Testis (tissue), 2 donors: ENCODE measurements at regions not wholly inside any gene's neighbourhood (a gene's known extent, or its start where the extent isn't known, plus 50 kb on each side); places are given as distances from the start of the nearest gene placed in this dataset.
"Not testable (repeated sequence)": the region's sequence is repeated elsewhere in the genome, so short reads cannot be mapped to it uniquely, and the experiment has no call there.

Source experiments
- DNase-seq: peaks from one replicate; pipeline ENCODE4 v3.0.0-alpha.2; 2019
- H3K27ac ChIP-seq, 2 donors: fragments of 200-600 bp; sonication (generic); one replicate each; pipeline ENCODE4 v1.5.1; 2019
- H3K27me3 ChIP-seq: fragments of 200-600 bp; sonication (generic); one replicate; pipeline ENCODE4 v1.5.1; 2019
- H3K36me3 ChIP-seq: fragments of 200-600 bp; sonication (generic); one replicate; pipeline ENCODE4 v1.5.1; 2017; ENCODE audit warnings: low read depth; ENCODE audit errors: missing control alignments
- H3K4me1 ChIP-seq: fragments of 200-600 bp; sonication (generic); one replicate; pipeline ENCODE4 v1.5.1; 2019
- H3K4me3 ChIP-seq, 2 donors: fragments of 200-600 bp; sonication (generic); one replicate each; pipeline ENCODE4 v1.5.1; 2017 to 2019
- H3K9me3 ChIP-seq: fragments of 200-600 bp; sonication (generic); one replicate; pipeline ENCODE4 v1.5.1; 2017
- POLR2A ChIP-seq: fragments of 450-650 bp; IDR thresholded peaks from one replicate; pipeline ENCODE4 v1.6.1; 2017; ENCODE audit warnings: antibody characterized with exemption, mild to moderate bottlenecking, moderate library complexity
- WGBS, 2 donors: methylation state at CpG; one replicate each; pipeline ENCODE4 v1.1.5; 2018; 5-methylcytosine and 5-hydroxymethylcytosine counted together
- intact Hi-C: fragments of 100-400 bp; cut with DNase I; formaldehyde crosslinking; loops from one replicate; pipeline ENCODE4 v1.15.1; 2023; ENCODE audit warnings: low total_unique reads
- TF ChIP-seq, protein P1 (sequence below), 3 experiments: fragments of 450-650 bp in 2 of 3; fragments of 200-600 bp in 1 of 3; sonication (generic) in 1 of 3; IDR thresholded peaks; one replicate each; pipeline ENCODE4 v1.5.1; 2016 to 2019; ENCODE audit warnings: antibody characterized with exemption in 3 of 3, mild to moderate bottlenecking in 2 of 3, moderate library complexity in 1 of 3

DNA sequence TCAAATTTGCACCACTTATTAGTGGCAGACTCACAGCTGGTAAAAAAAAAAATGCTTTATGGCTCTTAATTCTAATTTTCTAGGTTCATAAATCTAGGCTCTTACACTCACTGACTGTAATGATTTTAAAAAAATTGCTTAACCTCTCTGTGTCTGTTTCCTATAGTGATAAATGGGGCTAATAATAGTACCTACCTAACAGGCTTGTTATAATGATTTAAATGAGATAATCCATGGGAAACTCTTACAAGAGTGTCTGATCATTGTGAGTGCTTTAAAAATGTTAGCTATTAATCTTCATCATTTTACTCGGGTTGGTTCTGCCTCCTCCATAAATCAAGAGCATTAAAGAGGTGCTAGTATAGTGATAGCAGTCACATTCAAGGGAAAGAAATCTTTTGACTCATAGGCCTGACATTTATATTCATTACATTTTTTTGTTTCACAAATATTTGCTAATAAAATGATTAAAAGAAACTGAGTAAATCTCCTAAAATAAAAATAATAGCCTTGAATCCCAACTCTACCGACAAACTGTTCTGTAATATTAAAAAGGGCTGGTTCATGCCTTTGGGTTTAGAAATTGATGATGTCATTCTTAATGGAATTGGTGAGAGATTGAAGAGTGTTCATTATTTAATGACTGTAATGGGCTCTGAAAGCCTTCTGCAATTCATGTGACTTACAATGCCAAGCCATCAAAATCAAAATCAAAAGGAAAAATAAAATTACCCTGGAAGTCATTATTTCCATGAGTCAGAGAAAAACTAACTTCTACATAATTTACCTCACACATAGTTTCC lies 93.9 kb upstream of the PALMD start:
- WGBS, 2 donors = 78 to 89% methylated on average over 2 of the region's 2 CpGs
- H3K4me3 ChIP-seq = no peak overlapping the region
- no peak for DNase-seq
- H3K27ac ChIP-seq = no peak overlapping the region
- intact Hi-C loops = no loop called here
- no peaks in the 10 kb centered on the region for H3K36me3 ChIP-seq
- H3K4me1 ChIP-seq = peaks cover 8% of the 10 kb centered on the region
- H3K9me3 ChIP-seq = no peaks in the 10 kb centered on the region
- TF ChIP-seq, protein P1, sequence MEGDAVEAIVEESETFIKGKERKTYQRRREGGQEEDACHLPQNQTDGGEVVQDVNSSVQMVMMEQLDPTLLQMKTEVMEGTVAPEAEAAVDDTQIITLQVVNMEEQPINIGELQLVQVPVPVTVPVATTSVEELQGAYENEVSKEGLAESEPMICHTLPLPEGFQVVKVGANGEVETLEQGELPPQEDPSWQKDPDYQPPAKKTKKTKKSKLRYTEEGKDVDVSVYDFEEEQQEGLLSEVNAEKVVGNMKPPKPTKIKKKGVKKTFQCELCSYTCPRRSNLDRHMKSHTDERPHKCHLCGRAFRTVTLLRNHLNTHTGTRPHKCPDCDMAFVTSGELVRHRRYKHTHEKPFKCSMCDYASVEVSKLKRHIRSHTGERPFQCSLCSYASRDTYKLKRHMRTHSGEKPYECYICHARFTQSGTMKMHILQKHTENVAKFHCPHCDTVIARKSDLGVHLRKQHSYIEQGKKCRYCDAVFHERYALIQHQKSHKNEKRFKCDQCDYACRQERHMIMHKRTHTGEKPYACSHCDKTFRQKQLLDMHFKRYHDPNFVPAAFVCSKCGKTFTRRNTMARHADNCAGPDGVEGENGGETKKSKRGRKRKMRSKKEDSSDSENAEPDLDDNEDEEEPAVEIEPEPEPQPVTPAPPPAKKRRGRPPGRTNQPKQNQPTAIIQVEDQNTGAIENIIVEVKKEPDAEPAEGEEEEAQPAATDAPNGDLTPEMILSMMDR (IDR thresholded peaks at IDR 0.05) = no peak
- no peak for TF ChIP-seq POLR2A
- no peaks in the 10 kb centered on the region for H3K27me3 ChIP-seq

DNA sequence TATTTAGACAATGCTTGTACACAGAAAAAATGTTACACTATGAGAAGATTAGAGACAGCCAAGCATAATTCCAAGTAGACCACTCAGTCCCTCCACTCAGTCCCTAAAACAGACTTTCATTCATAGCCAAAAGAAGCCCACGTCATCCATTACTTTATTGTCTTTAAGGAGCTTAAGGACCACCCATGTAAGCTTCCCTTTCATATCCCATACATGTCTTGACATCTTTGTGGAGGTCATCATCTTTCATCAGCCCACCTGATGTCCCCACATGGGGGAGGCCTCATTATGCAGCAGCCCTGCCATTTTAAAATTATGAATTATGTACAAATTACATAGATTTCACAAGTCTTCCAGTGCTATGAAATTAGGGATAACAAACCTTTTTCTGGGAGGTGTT lies 92.6 kb upstream of the PALMD start:
- Histone ChIP-seq H3K27ac (no peak overlapping the region), H3K27me3 (no peaks in the 10 kb centered on the region), H3K36me3 (no peaks in the 10 kb centered on the region), H3K9me3 (no peaks in the 10 kb centered on the region), H3K4me1 (peaks cover 8% of the 10 kb centered on the region), H3K4me3 (no peak overlapping the region)
- intact Hi-C loops = no loop called here
- WGBS, 2 donors = 62 to 71% methylated on average over 1 of the region's 1 CpG
- no peak for DNase-seq
- TF ChIP-seq POLR2A = no peak
- TF ChIP-seq, protein P1 (IDR thresholded peaks at IDR 0.05) = no peak

DNA sequence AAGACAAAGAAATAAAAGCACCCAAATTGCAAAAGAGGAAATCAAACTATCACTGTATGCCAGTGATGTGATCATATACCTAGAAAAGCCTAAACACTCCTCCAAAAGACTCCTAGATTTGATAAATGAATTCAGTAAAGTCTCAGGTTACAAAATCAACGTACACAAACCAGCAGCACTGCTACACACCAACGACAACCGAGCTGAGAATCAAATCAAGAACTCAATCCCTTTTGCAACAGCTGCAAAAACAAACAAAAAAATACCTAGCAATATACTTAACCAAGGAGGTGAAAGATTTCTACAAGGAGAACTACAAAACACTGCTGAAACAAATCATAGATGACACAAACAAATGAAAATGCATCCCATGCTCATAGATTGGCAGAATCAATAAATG lies 92.1 kb upstream of the PALMD start:
- DNase-seq, intact Hi-C loops, H3K36me3 ChIP-seq, H3K4me1 ChIP-seq, H3K27me3 ChIP-seq, H3K27ac ChIP-seq, H3K4me3 ChIP-seq, H3K9me3 ChIP-seq: not testable (repeated sequence)
- WGBS, 2 donors = 46 to 58% methylated on average over 3 of the region's 3 CpGs

DNA sequence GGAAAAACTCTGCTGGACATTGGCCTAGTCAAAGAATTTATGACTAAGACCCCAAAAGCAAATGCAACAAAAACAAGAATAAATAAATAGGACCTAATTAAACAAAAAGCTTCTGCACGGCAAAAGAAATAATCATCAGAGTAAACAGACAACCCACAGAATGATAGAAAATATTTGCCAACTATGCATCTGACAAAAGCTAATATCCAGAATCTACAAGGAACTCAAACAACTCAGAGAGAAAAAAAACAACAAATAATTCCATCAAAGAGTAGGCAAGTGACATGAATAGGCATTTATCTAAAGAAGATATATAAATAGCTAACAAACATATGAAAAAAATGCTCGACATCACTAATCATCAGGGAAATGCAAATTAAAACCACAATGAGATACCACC lies 91.2 kb upstream of the PALMD start:
- DNase-seq = no peak
- 89 to 97% methylated on average over 2 of the region's 2 CpGs for WGBS, 2 donors
- no peaks in the 10 kb centered on the region for H3K36me3 ChIP-seq
- TF ChIP-seq POLR2A = no peak
- TF ChIP-seq, protein P1 (IDR thresholded peaks at IDR 0.05) = no peak
- no peaks in the 10 kb centered on the region for H3K27me3 ChIP-seq
- no peaks in the 10 kb centered on the region for H3K4me1 ChIP-seq
- no peak overlapping the region for H3K4me3 ChIP-seq
- H3K9me3 ChIP-seq = no peaks in the 10 kb centered on the region
- intact Hi-C loops = no loop called here
- no peak overlapping the region for H3K27ac ChIP-seq

DNA sequence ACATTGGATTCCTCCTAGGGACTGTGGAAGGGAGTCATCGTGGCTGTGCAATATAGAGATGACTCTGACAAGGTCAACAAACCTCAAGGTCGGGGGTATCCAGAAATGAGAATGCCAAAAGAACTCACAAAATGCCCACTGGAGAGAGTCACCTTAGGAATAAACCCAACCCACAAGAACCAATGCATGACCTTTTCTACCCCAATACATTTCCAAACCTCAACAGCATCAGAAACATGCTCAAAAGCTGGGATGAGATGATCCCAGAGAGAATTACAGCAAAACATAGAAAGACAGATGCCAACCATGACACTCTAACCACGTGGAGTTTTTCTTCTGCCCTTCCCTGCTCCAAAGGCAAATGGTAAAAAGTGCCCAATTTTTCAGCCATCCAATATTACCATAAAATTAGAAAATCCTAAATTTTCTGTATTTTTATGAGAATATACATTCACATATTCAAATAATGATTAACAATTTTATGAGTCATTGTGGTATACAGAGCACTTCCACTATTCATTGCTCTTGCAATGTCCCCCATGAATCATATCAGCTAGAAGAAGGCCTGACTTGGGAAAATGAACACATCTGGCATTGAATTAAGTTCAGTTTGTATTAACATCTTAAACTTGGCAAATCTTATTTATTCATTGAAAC lies 88.2 kb upstream of the PALMD start:
- TF ChIP-seq, protein P1 (IDR thresholded peaks at IDR 0.05) = no peak
- no peak for TF ChIP-seq POLR2A
- Histone ChIP-seq H3K36me3 (no peaks in the 10 kb centered on the region), H3K4me3 (no peak overlapping the region), H3K9me3 (no peaks in the 10 kb centered on the region), H3K4me1 (no peaks in the 10 kb centered on the region), H3K27ac (no peak overlapping the region), H3K27me3 (no peaks in the 10 kb centered on the region)
- intact Hi-C loops = no loop called here
- WGBS, 2 donors = 79 to 97% methylated on average over 3 of the region's 3 CpGs
- DNase-seq = no peak
